ENCODE measurements at regions not wholly inside any gene's neighbourhood (a gene's known extent, or its start where the extent isn't known, plus 50 kb on each side); places are given as distances from the start of the nearest gene placed in this dataset.
A peak's percentile ranks its signal among the peaks of the same experiment; 100 is the strongest.
"Not testable (repeated sequence)": the region's sequence is repeated elsewhere in the genome, so short reads cannot be mapped to it uniquely, and the experiment has no call there.

- DNase-seq, result no peak
These were observed 66.0 kb downstream of the KBTBD8 start for GRCh38 chr3:67064105-67064504.

GRCh38 chr3:67067251-67067650 lies 69.1 kb downstream of the KBTBD8 start:
- no peak for DNase-seq

- not testable (repeated sequence) for DNase-seq
These were observed 74.5 kb downstream of the KBTBD8 start for GRCh38 chr3:67072640-67073039.

GRCh38 chr3:67073812-67074211 lies 75.7 kb downstream of the KBTBD8 start:
- DNase-seq, result no peak

GRCh38 chr3:67075295-67075694 lies 77.2 kb downstream of the KBTBD8 start:
- DNase-seq, result peak in 1 of 2 experiments; percentile 2

GRCh38 chr3:67076607-67077006 lies 78.5 kb downstream of the KBTBD8 start:
- DNase-seq, result no peak

GRCh38 chr3:67077656-67078055 lies 79.5 kb downstream of the KBTBD8 start:
- no peak for DNase-seq

GRCh38 chr3:67082533-67083024 lies 84.5 kb downstream of the KBTBD8 start:
- no peak for DNase-seq

GRCh38 chr3:67083277-67083676 lies 85.2 kb downstream of the KBTBD8 start:
- no peak for DNase-seq

- DNase-seq, result no peak
These were observed 89.7 kb downstream of the KBTBD8 start for GRCh38 chr3:67087788-67088187.

GRCh38 chr3:67090474-67090873 lies 92.4 kb downstream of the KBTBD8 start:
- no peak for DNase-seq

- no peak for DNase-seq
These were observed 95.2 kb downstream of the KBTBD8 start for GRCh38 chr3:67093305-67093704.

- peak in 1 of 2 experiments; percentile 39 for DNase-seq
These were observed 96.1 kb downstream of the KBTBD8 start for GRCh38 chr3:67094167-67094566.

- peak in 1 of 2 experiments; percentile 21 for DNase-seq
These were observed 96.7 kb downstream of the KBTBD8 start for GRCh38 chr3:67094774-67095173.

GRCh38 chr3:67104388-67104787 lies 106.3 kb downstream of the KBTBD8 start:
- DNase-seq, result no peak

- DNase-seq, result no peak
These were observed 108.8 kb downstream of the KBTBD8 start for GRCh38 chr3:67106874-67107273.

GRCh38 chr3:67109651-67110204 lies 111.6 kb downstream of the KBTBD8 start:
- DNase-seq, result peak; percentile 25 to 29

- DNase-seq, result peak; percentile 69 to 73
These were observed 115.8 kb downstream of the KBTBD8 start for GRCh38 chr3:67113802-67114407.

- no peak for DNase-seq
These were observed 120.0 kb downstream of the KBTBD8 start for GRCh38 chr3:67118122-67118521.

GRCh38 chr3:67118635-67119034 lies 120.5 kb downstream of the KBTBD8 start:
- no peak for DNase-seq

GRCh38 chr3:67123914-67124313 lies 125.8 kb downstream of the KBTBD8 start:
- no peak for DNase-seq

- no peak for DNase-seq
These were observed 129.1 kb downstream of the KBTBD8 start for GRCh38 chr3:67127254-67127653.

GRCh38 chr3:67142432-67142831 lies 144.3 kb downstream of the KBTBD8 start:
- no peak for DNase-seq

GRCh38 chr3:67145738-67146137 lies 147.6 kb downstream of the KBTBD8 start:
- no peak for DNase-seq

GRCh38 chr3:67154429-67154828 lies 156.3 kb downstream of the KBTBD8 start:
- no peak for DNase-seq
